HL-60 (cell line): ENCODE measurements at regions not wholly inside any gene's neighbourhood (a gene's known extent, or its start where the extent isn't known, plus 50 kb on each side); places are given as distances from the start of the nearest gene placed in this dataset.

ENCODE experiments used
- CTCF ChIP-seq: IDR thresholded peaks from one replicate; pipeline ENCODE4 v1.5.1; 2011; ENCODE audit warnings: low read length, control low read depth, inconsistent platforms; ENCODE audit not compliant: insufficient read depth
- GABPA ChIP-seq: IDR thresholded peaks from 2 replicates; pipeline ENCODE4 v1.6.1; 2012; ENCODE audit warnings: low read depth
- POLR2AphosphoS5 ChIP-seq: IDR thresholded peaks from 2 replicates; pipeline ENCODE4 v1.6.1; 2012; ENCODE audit warnings: low read depth
- REST ChIP-seq: IDR thresholded peaks from 2 replicates; pipeline ENCODE4 v1.6.1; 2012; ENCODE audit warnings: low read depth; ENCODE audit not compliant: insufficient replicate concordance

GRCh38 chr1:25048728-25049127 is 118.7 kb upstream of the RUNX3 start:
- no peak for TF ChIP-seq CTCF
- no peak for TF ChIP-seq POLR2AphosphoS5
- TF ChIP-seq GABPA = no peak
- TF ChIP-seq REST = no peak
